ENCODE measurements at regions not wholly inside any gene's neighbourhood (a gene's known extent, or its start where the extent isn't known, plus 50 kb on each side); places are given as distances from the start of the nearest gene placed in this dataset.

- Mint-ChIP-seq H3K27me3 (ENCODE audit: unreplicated experiment) (peaks cover 2% of the 10 kb centered on the region), H3K4me3 (ENCODE audit: unreplicated experiment) (no peak overlapping the region), H3K27ac (ENCODE audit: unreplicated experiment) (no peak overlapping the region), H3K4me1 (ENCODE audit: low read depth, unreplicated experiment) (peaks cover 3% of the 10 kb centered on the region), H3K9me3 (ENCODE audit: unreplicated experiment) (no peaks in the 10 kb centered on the region), H3K36me3 (ENCODE audit: unreplicated experiment) (no peaks in the 10 kb centered on the region)
- TF ChIP-seq, protein P1, sequence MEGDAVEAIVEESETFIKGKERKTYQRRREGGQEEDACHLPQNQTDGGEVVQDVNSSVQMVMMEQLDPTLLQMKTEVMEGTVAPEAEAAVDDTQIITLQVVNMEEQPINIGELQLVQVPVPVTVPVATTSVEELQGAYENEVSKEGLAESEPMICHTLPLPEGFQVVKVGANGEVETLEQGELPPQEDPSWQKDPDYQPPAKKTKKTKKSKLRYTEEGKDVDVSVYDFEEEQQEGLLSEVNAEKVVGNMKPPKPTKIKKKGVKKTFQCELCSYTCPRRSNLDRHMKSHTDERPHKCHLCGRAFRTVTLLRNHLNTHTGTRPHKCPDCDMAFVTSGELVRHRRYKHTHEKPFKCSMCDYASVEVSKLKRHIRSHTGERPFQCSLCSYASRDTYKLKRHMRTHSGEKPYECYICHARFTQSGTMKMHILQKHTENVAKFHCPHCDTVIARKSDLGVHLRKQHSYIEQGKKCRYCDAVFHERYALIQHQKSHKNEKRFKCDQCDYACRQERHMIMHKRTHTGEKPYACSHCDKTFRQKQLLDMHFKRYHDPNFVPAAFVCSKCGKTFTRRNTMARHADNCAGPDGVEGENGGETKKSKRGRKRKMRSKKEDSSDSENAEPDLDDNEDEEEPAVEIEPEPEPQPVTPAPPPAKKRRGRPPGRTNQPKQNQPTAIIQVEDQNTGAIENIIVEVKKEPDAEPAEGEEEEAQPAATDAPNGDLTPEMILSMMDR (IDR thresholded peaks at IDR 0.05; ENCODE audit: partially characterized antibody, unreplicated experiment): no peak
- DNase-seq: no peak
Measured at GRCh38 chr3:109809513-109809912, 472.2 kb upstream of the DPPA4 start.

GRCh38 chr3:109818081-109818480, 480.7 kb upstream of the DPPA4 start:
- H3K4me1 Mint-ChIP-seq (ENCODE audit: low read depth, unreplicated experiment): no peaks in the 10 kb centered on the region
- no peak overlapping the region for H3K27ac Mint-ChIP-seq (ENCODE audit: unreplicated experiment)
- no peak overlapping the region for H3K4me3 Mint-ChIP-seq (ENCODE audit: unreplicated experiment)
- H3K9me3 Mint-ChIP-seq (ENCODE audit: unreplicated experiment): peaks cover 2% of the 10 kb centered on the region
- H3K27me3 Mint-ChIP-seq (ENCODE audit: unreplicated experiment): peaks cover 2% of the 10 kb centered on the region
- DNase-seq: no peak
- TF ChIP-seq, protein P1 (IDR thresholded peaks at IDR 0.05; ENCODE audit: partially characterized antibody, unreplicated experiment): no peak
- peaks cover 4% of the 10 kb centered on the region for H3K36me3 Mint-ChIP-seq (ENCODE audit: unreplicated experiment)

GRCh38 chr3:109819734-109820133, 482.4 kb upstream of the DPPA4 start:
- Mint-ChIP-seq H3K9me3 (ENCODE audit: unreplicated experiment) (peaks cover 2% of the 10 kb centered on the region), H3K36me3 (ENCODE audit: unreplicated experiment) (peaks cover 2% of the 10 kb centered on the region), H3K4me1 (ENCODE audit: low read depth, unreplicated experiment) (no peaks in the 10 kb centered on the region), H3K27me3 (ENCODE audit: unreplicated experiment) (no peaks in the 10 kb centered on the region), H3K4me3 (ENCODE audit: unreplicated experiment) (no peak overlapping the region), H3K27ac (ENCODE audit: unreplicated experiment) (no peak overlapping the region)
- DNase-seq: no peak
- TF ChIP-seq, protein P1 (IDR thresholded peaks at IDR 0.05; ENCODE audit: partially characterized antibody, unreplicated experiment): no peak

GRCh38 chr3:109825971-109826810, 488.8 kb upstream of the DPPA4 start:
- Mint-ChIP-seq H3K27ac (ENCODE audit: unreplicated experiment) (no peak overlapping the region), H3K36me3 (ENCODE audit: unreplicated experiment) (no peaks in the 10 kb centered on the region), H3K27me3 (ENCODE audit: unreplicated experiment) (no peaks in the 10 kb centered on the region), H3K9me3 (ENCODE audit: unreplicated experiment) (peaks cover 1% of the 10 kb centered on the region), H3K4me3 (ENCODE audit: unreplicated experiment) (no peak overlapping the region), H3K4me1 (ENCODE audit: low read depth, unreplicated experiment) (no peaks in the 10 kb centered on the region)
- no peak for DNase-seq
- TF ChIP-seq, protein P1 (IDR thresholded peaks at IDR 0.05; ENCODE audit: partially characterized antibody, unreplicated experiment): no peak

GRCh38 chr3:109831403-109831802, 494.1 kb upstream of the DPPA4 start:
- no peak for DNase-seq
- Mint-ChIP-seq H3K27ac (ENCODE audit: unreplicated experiment) (no peak overlapping the region), H3K36me3 (ENCODE audit: unreplicated experiment) (no peaks in the 10 kb centered on the region), H3K4me1 (ENCODE audit: low read depth, unreplicated experiment) (no peaks in the 10 kb centered on the region), H3K9me3 (ENCODE audit: unreplicated experiment) (peaks cover 1% of the 10 kb centered on the region), H3K27me3 (ENCODE audit: unreplicated experiment) (no peaks in the 10 kb centered on the region), H3K4me3 (ENCODE audit: unreplicated experiment) (no peak overlapping the region)
- TF ChIP-seq, protein P1 (IDR thresholded peaks at IDR 0.05; ENCODE audit: partially characterized antibody, unreplicated experiment): no peak
